MM.1S (cell line): ENCODE measurements at regions not wholly inside any gene's neighbourhood (a gene's known extent, or its start where the extent isn't known, plus 50 kb on each side); places are given as distances from the start of the nearest gene placed in this dataset.
"Not testable (repeated sequence)": the region's sequence is repeated elsewhere in the genome, so short reads cannot be mapped to it uniquely, and the experiment has no call there.

Source experiments
- DNase-seq: peaks from one replicate; pipeline ENCODE4 v3.0.0-alpha.2; 2015
- H2AFZ ChIP-seq: fragments of 300-600 bp; sonication (generic); 2 replicates; pipeline ENCODE4 v1.6.0; 2016; ENCODE audit warnings: antibody characterized with exemption, low read length
- H3F3A ChIP-seq: fragments of 300-600 bp; sonication (generic); 2 replicates; pipeline ENCODE4 v1.6.1; 2016; ENCODE audit warnings: mild to moderate bottlenecking, antibody characterized with exemption, low read length, moderate library complexity, mixed read lengths; ENCODE audit not compliant: insufficient read depth
- H3K27ac ChIP-seq: fragments of 300-600 bp; sonication (generic); 2 replicates; pipeline ENCODE4 v1.5.1; 2016; ENCODE audit warnings: mild to moderate bottlenecking, low read length
- H3K27me3 ChIP-seq: fragments of 300-600 bp; sonication (generic); replicated peaks from 2 replicates; pipeline ENCODE4 v1.6.0; 2016; ENCODE audit warnings: low read length; ENCODE audit not compliant: insufficient read depth
- H3K36me3 ChIP-seq: fragments of 300-600 bp; sonication (generic); replicated peaks from 2 replicates; pipeline ENCODE4 v1.6.1; 2016; ENCODE audit warnings: mild to moderate bottlenecking, low read length, mixed read lengths; ENCODE audit not compliant: insufficient read depth
- H3K4me1 ChIP-seq: fragments of 300-600 bp; sonication (generic); 2 replicates; pipeline ENCODE4 v1.6.1; 2016; ENCODE audit warnings: low read length, mixed read lengths
- H3K4me2 ChIP-seq: fragments of 300-600 bp; sonication (generic); 2 replicates; pipeline ENCODE4 v1.6.0; 2016; ENCODE audit warnings: low read depth, low read length
- H3K4me3 ChIP-seq: fragments of 300-600 bp; sonication (generic); 2 replicates; pipeline ENCODE4 v1.5.1; 2016; ENCODE audit warnings: low read length, mixed read lengths
- H3K79me2 ChIP-seq: fragments of 300-600 bp; sonication (generic); 2 replicates; pipeline ENCODE4 v1.6.1; 2016; ENCODE audit warnings: mixed run types, low read length, mixed read lengths
- H3K9ac ChIP-seq: fragments of 300-600 bp; sonication (generic); 2 replicates; pipeline ENCODE4 v1.6.1; 2016; ENCODE audit warnings: low read length, mixed read lengths
- H3K9me2 ChIP-seq: fragments of 300-600 bp; sonication (generic); replicated peaks from 2 replicates; pipeline ENCODE4 v1.6.1; 2016; ENCODE audit warnings: mild to moderate bottlenecking, low read length, mixed read lengths; ENCODE audit not compliant: insufficient read depth
- H3K9me3 ChIP-seq: fragments of 300-600 bp; sonication (generic); replicated peaks from 2 replicates; pipeline ENCODE4 v1.6.1; 2016; ENCODE audit warnings: mild to moderate bottlenecking, low read length, mixed read lengths; ENCODE audit not compliant: insufficient read depth
- H4K20me1 ChIP-seq: fragments of 300-600 bp; sonication (generic); 2 replicates; pipeline ENCODE4 v1.6.1; 2016; ENCODE audit warnings: mild to moderate bottlenecking, low read length, moderate library complexity, mixed read lengths; ENCODE audit not compliant: insufficient read depth
- CTCF ChIP-seq: fragments of 300-600 bp; sonication (generic); IDR thresholded peaks from 2 replicates; pipeline ENCODE4 v1.5.1; 2016; ENCODE audit warnings: antibody characterized with exemption, low read length, mixed read lengths
- EZH2 ChIP-seq: fragments of 300-600 bp; sonication (generic); optimal IDR thresholded peaks from 2 replicates; pipeline ENCODE3; 2017; ENCODE audit warnings: low read depth, mild to moderate bottlenecking, antibody characterized with exemption, low read length, mixed read lengths
- EZH2phosphoT487 ChIP-seq: fragments of 300-600 bp; sonication (generic); IDR thresholded peaks from 2 replicates; pipeline ENCODE4 v1.6.1; 2018; ENCODE audit warnings: antibody characterized with exemption, low read length

GRCh38 chr9:82490019-82490499, 501.5 kb downstream of the SPATA31D1 start:
- H3F3A ChIP-seq: no peaks in the 10 kb centered on the region
- no peak overlapping the region for H2AFZ ChIP-seq
- H3K9me3 ChIP-seq: no peaks in the 10 kb centered on the region
- TF ChIP-seq CTCF (no peak), EZH2phosphoT487 (no peak), EZH2 (no peak)
- H3K9me2 ChIP-seq: no peaks in the 10 kb centered on the region
- no peak overlapping the region for H3K9ac ChIP-seq
- no peaks in the 10 kb centered on the region for H3K79me2 ChIP-seq
- no peak overlapping the region for H3K27ac ChIP-seq
- no peak overlapping the region for H3K4me2 ChIP-seq
- no peaks in the 10 kb centered on the region for H4K20me1 ChIP-seq
- H3K27me3 ChIP-seq: no peaks in the 10 kb centered on the region
- no peak overlapping the region for H3K4me3 ChIP-seq
- peaks cover 19% of the 10 kb centered on the region for H3K4me1 ChIP-seq
- H3K36me3 ChIP-seq: no peaks in the 10 kb centered on the region
- no peak for DNase-seq

- not testable (repeated sequence) for H3K9ac ChIP-seq, H3K9me3 ChIP-seq, DNase-seq, H3K27ac ChIP-seq, H2AFZ ChIP-seq, H3F3A ChIP-seq, H3K4me2 ChIP-seq, H3K79me2 ChIP-seq, H3K4me3 ChIP-seq, H3K27me3 ChIP-seq, H3K36me3 ChIP-seq, H3K9me2 ChIP-seq, H4K20me1 ChIP-seq
- H3K4me1 ChIP-seq: peaks cover 24% of the 10 kb centered on the region
Measured at GRCh38 chr9:82490821-82491220, 502.2 kb downstream of the SPATA31D1 start.

- Histone ChIP-seq H3K9me2 (no peaks in the 10 kb centered on the region), H3K4me3 (no peak overlapping the region), H3K27ac (no peak overlapping the region), H3F3A (no peaks in the 10 kb centered on the region), H3K79me2 (no peaks in the 10 kb centered on the region), H3K4me1 (peaks cover 31% of the 10 kb centered on the region), H3K9me3 (no peaks in the 10 kb centered on the region), H3K9ac (no peak overlapping the region), H3K4me2 (no peak overlapping the region), H4K20me1 (no peaks in the 10 kb centered on the region), H2AFZ (no peak overlapping the region), H3K36me3 (no peaks in the 10 kb centered on the region), H3K27me3 (no peaks in the 10 kb centered on the region)
- TF ChIP-seq EZH2: no peak
- no peak for TF ChIP-seq EZH2phosphoT487
- no peak for TF ChIP-seq CTCF
- no peak for DNase-seq
Measured at GRCh38 chr9:82491604-82492003, 503.0 kb downstream of the SPATA31D1 start.

GRCh38 chr9:82492274-82492673, 503.7 kb downstream of the SPATA31D1 start:
- Histone ChIP-seq H3K27ac (no peak overlapping the region), H3K4me2 (no peak overlapping the region), H4K20me1 (no peaks in the 10 kb centered on the region), H3K79me2 (no peaks in the 10 kb centered on the region), H3K9me2 (no peaks in the 10 kb centered on the region), H3K36me3 (no peaks in the 10 kb centered on the region), H3F3A (no peaks in the 10 kb centered on the region), H3K9me3 (no peaks in the 10 kb centered on the region), H3K27me3 (no peaks in the 10 kb centered on the region), H3K4me1 (peaks cover 36% of the 10 kb centered on the region), H3K9ac (no peak overlapping the region), H3K4me3 (no peak overlapping the region), H2AFZ (no peak overlapping the region)
- TF ChIP-seq EZH2phosphoT487 (no peak), CTCF (no peak), EZH2 (no peak)
- no peak for DNase-seq
